Stimulated activated CD4-positive, alpha-beta T cell treated with anti-CD3 and anti-CD28 coated beads, Interleukin-4, amount 100 ng/mL, for 48 hours (primary cell): ENCODE measurements at regions not wholly inside any gene's neighbourhood (a gene's known extent, or its start where the extent isn't known, plus 50 kb on each side); places are given as distances from the start of the nearest gene placed in this dataset.

Experiments used
- DNase-seq, 2 donors: peaks; one replicate each; pipeline ENCODE4 v3.0.0-alpha.2; 2020; ENCODE audit warnings: low read depth in 2 of 2

DNA sequence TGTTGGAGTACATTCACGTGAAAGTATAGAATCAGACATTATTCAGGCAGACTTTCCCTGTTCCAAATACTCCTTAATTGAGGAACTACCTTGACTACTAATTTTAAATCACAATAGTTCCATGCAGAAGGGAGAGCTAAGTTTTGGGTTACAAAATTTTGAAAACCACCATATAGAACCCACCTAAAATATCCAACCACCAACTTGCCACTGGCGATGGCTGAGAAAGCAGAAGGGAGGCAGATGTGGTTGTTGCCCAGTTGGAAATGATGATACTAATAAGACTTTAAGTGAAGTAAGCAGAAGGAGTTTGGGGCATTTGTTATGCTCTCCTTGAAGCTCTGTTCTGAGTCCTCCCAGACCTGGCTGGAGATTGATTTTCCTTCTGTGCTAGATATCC lies 190.7 kb downstream of the HLX start:
- DNase-seq: no peak

DNA sequence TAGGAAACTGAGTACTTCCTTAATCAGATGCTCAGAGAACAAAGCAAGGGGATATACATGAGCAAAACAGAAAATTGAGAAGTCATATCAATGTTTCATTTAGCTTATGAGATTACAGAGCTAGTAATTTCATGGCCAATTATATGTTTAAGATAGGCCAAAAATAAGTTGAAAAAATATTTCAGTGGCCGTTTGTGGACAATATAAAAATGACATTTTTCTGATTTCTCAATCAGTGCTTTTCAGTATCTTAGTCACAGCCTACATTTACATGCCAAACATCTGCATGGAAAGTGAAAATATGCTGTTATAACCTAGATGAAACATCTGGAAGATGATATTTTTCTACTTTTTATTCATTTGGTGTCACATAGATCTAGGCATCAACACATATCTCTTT lies 192.5 kb downstream of the HLX start:
- no peak for DNase-seq

DNA sequence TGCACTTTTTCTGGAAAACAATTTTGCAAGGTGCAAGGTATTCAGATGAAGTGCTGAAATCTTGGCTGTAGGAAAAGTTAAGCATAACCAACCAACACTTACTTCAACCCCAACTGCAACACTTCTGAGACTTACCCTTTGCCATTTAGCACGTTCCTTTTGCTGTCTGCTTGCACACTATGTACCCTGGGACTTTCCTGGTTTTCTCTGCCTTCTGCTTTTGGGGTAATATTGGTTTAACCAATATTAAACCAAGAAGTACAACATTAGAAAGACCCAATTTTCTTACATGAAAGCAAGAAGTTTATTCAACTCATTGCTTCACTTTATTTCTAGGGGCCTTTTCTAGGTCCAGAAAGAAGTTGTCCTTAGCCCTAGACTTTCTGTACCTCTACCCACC lies 193.0 kb downstream of the HLX start:
- DNase-seq: no peak

DNA sequence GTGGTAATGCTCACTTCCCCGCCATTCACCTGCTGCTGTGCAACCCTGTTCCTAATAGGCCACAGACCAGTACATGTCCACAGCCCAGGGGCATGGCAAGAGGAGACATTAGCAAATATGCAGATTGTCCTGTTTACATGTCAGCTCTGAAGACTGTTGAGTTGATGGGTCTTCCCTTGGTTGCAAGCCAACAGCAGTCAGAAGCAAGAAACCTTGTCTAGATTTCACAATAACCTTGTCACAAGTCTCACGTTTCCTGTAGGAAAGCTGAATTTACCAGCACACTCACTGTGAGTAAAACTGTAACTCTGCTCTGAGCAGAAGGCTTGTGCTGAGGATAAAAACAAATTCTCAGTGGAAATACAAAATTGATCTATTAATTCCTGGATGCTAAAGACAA lies 195.1 kb downstream of the HLX start:
- no peak for DNase-seq

DNA sequence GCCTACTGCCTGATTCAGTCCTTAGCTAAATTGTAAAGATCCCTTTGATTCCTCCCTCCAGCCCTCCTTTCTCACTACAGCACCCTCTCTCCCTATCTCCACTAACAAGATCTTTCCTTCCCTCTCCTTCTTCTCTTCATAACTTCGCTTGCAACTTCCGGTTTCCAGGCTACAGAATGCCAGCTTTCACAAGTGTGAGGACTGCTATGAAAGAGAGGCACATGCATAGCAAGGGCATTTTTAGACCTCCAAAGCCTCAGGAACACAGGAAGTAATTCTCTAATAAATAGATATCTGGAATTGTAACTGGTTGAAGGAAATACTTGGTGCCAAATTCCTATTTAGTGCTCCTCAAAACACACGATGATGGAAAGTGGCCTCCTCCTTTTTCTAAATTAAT lies 196.7 kb downstream of the HLX start:
- no peak for DNase-seq

DNA sequence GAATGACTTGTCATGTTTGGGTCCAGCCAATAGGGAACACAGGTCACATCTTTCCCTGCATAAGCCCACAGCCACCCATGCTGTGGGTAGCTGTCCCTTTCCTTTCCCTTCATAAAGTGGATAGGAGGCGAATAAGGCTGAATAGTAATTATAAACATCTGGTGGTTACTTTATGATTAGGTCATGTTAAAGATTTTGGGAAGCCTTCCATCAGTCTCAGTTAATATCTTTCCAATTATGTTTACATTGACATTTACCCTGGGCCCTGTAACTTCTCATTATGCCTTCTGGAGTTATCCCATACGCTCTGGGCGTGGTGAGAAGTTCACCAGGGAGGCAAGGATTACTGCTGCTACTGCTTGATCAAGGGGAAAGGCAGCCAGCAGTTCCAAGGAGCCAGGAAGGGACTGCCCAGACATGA lies 197.2 kb downstream of the HLX start:
- no peak for DNase-seq

DNA sequence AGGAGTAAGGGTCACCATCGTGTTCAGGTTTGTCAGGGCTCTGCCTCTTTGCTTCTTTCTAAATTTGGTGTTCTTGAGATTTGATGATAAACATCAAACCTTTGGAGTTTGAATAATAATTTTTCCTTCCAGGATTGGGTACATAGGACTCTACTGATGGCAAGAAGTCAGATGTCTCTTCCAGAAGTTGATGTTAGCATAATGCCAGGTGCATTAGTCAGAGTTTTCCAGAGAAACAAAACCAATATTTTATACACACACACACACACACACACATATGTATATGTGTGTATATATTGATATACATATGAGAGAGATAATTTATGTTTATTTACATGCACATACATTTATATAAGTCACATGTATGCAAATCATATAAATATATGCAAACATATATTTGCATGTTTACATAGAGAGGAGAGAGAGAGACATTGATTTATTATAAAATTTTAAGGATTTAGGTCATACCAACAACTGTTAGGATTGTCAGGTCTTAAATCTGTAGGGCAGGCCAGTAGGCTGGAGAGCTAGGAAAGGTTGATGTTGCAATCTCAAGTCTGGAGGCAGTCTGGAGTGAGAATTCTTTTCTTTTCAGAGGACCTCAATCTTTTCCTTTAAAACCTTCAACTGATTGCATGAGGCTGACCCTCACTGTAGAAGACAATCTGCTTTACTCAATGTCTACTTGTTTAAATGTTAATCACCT lies 199.2 kb downstream of the HLX start:
- DNase-seq: no peak

DNA sequence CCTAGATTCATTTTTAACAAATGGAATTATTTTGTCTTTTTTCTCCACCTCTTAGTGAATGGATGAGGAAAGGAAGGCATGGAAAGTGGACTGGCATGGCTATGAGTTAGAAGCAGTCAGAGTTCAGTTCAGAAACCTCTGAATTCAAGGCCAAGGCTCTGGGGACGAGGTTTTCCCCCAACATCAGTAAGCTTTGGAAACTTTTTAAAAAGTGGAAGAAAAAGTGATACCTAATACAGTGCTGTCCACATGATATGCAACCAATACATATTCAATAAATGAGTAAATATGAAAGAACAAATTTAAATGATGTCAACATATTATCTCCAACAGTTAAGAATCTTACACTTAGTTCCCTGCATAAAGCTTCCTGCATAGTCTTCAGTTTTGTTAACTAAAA lies 204.7 kb downstream of the HLX start:
- no peak for DNase-seq

DNA sequence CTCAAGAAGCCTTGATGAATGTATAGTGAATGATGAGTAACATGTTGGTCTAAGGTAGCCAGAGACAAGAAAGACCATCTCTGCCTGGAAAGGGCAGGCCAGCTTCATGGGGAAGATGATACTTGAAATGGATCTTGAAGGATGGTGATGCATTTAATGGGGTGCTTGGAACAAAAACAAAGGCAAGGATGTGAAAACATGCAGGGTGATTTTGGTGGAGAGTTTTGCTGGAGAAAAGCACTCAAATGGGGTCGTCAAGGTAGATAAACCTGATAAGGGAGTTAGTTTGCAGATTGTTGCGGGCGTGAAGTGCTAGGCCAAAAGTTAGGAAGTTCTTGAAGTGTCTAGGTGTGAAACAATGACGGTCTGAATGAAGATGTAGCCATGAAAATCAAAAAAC lies 205.4 kb downstream of the HLX start:
- no peak for DNase-seq

DNA sequence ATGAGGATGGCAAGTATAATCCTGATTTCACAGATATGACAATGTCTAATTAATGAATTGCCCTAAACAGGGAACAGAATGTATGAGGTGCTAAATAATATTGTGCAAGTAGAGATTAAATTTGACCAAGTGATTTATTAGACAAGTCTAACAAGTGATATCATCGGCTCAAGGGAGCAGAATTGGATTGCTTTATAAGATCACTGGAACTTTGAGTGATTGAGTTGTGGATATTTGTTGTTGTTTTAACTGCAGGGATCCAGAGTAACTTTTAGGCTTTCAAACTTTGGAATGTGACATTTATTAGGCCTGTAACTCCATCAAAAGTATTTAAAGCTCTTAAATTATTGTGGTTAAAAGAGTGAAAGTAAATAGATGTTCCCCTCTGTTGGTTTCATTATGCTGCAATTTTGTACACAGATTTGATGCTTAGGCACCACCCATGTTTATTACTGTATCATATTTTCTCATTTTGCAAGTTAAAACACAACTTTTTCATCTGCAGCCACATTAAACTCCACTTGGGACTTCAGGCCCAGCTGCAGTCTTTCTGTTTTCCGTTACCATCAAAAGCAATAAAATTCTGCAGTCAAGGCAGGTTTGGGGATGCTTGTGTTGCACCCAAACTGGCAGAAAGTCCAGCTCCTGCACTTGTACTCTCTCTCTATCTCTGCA lies 206.6 kb downstream of the HLX start:
- DNase-seq: no peak

DNA sequence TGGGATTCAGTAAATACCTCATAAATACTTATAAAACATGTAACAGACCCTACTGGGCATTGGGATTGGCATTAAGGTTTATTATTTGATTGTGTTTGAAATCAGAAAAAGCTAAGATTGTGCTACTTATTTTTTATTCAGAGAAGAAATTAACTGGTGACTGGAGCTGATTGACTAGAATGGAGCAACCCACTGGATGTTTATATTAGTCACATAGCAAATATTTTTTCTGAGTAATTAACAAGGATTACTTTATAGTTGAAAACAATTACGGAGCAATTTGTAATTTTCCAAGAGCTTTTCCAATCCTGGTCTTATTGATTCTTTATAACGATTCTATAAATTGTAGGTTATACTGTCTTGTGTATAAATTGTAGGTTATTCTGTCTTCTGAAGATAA lies 208.7 kb downstream of the HLX start:
- no peak for DNase-seq

DNA sequence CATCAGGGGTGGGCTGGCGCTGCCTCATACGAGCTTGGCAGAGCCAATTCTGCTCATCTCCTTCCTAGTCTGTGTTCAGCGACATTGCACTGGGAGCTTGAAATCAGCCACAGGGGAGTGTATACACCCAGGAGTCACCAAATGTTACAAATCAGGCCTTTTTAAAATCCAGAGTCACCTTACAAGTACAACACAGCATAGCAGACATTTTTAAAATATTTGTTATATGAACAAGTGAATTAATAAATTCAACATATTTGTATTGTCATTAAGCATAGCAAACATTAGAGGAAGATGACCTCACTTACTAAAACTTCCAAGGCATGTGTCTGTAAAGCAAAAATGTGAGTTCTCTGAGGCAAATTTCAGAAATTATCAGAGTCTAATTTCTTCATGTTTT lies 210.0 kb downstream of the HLX start:
- no peak for DNase-seq

DNA sequence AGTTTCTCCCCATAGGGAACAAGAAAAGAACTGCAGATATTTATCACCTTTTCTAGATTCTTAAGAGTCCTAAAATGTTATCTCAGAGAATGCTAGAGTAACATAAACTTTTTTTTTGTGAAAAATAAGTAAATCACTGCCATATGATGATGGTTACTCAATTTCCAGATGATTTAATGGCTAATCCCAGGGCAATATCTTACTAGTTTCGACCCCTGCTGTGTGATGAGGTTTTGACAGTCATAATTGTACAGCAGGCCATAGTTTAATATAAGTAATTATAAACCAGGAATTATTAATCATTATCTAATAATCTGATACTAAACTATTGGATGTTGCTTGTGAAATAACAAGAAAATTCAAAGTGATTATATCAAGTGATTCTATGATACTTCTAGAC lies 210.6 kb downstream of the HLX start:
- DNase-seq: no peak

DNA sequence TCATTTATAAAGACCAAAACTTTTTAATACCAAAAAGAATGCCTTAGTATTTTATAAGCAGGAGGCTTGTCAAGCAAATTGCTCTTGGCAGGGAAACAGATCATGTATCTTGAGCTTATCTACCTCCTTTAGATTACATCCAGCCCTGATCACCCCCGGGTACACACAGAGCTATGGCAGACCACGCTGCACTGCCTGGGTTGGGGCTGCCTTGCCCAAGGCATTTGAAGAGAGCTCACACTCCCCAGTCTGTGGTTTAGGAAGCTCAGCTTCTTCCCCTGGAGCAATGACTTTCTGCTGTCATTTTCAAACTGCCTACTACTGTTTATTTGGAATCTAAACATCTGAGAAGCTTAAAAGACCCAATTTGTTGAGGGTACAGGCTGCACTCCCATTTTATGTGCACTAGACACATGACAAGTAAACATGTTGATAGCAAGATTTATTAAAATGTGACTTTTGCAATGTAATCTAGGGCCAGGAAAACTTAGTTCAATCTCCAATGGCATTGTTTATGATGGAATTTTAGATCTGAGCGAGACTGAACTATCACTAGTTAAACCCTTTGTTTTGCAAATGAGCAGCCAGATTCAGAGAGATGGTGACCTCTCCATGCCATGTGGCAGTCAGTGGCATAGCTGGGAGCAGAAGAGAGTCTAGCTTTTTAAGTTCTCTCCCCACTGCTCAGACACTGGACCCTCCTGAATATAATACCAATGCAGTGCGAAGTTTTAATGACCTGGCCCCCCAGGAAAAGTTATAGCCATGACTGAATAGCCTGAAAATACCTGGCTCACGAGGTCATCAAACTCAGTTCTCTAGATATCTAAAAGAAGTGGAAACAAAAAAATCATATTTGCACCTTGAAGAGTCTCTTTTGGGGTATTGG lies 214.9 kb downstream of the HLX start:
- DNase-seq: no peak

DNA sequence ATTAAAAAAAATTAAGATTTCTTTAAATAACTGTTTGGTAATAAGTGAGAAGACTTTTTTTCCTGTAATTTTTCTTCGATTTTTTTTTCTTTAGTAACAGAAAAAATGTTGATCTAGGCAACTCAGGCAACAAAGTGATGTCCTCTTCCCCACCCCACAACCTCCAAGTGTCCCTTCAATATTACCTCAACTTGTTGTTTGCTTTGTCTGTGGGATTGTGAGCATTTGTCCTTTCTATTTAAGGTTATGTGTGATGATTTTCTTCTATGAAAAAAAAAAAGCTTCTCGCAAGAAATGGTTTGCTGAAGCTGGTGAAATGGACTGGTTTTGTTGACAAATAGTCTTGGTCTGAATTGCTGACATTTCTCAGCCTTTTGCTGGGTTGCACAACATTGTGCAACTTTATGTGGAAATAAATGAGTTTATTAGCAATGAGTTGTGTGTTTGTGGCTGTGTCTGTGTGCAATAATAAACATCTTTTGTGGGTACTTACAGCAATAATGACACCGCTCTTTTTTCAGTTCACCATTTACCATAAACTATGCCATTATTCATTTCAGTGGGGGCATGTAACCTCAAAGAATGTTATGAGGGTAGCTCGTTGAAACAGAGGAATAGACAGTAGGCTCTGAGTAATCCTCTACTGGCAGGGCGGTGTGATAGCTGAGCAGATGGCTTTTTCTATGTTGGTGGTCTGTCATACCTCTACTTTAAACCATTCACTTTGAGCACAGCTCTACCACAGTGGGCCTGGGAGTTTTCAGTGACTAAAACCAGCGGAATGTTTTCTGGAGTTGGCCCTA lies 218.4 kb downstream of the HLX start:
- no peak for DNase-seq

DNA sequence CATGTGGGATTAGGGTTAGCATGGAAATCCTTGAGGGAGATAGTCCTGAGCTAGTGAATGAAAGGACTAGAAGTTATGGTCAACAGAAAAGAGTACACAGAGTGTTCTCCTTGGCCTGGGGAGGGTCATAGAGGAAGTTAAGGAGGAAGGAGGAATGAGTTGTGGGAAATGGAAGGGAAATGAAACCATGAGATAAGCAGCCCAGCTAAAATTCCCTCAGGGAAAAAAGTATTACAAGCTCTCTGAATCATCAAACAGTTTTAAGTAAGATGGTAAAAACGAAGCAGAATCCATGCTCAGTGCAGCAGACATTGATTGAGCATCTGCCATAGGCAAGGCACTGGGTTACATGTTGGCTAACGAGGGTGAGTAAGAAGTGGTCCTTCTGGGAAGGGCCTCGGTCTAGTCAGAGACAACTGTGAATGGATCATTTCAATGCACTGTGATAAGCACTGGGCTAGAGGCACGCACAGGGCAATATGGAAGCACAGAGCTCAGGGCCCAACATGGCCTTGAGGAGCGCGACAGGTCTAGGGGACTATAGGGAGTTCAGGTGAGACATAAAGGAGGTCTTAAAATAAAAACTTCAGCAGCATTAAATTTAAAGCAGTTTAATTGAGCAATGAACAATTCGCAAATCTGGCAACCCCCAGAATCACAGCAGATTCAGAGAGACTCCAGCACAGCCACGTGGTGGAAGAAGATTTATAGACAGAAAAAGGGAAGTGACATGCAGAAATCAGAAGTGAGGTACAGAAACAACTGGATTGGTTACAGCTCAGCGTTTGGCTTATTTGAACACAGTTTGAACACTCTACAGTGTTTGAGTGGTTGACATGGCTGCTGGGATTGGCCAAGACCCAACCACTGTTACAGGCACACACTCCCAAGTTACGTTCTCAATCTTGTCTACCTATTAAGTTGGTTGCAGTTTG lies 219.5 kb downstream of the HLX start:
- DNase-seq: no peak

DNA sequence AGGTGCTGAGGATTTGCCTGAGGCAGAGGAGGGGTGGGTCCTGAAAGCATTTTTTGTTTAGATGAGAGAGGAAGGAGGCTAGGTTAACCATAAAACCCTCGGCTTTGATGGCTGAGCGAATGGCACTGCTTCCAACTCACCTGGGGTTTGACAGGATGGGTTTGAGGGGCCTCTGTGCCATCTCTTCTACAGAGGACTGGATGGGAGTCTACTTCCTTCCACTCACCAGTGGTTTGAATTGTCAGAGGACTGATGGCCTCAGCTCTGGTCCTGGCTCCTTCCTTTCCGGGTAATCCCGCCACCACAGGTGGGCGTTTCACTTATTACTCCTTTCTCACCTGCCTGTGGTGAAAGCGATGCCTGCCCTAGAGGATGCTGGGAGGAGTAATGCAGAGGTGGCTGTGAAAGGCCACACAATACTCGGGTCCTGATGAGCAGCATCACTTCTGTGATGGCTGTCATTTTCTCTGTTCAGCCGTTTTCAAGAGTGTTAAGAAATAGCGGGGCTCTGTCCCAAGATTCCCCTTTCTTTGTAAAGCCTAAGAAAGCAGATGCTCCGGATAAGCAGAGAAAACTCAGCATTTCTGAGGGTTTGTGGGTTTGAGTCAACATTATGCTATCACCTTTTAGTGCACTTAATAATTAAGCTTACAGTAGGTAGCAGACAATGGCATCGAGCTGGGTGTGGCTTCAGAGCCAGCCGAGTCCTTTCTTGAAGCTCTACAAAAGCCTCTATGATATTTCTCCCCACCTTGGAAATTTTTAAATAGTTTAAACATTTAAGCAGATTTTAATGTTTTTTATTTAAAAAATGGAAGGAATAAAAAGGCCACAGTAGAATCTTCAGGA lies 220.7 kb downstream of the HLX start:
- peak in 1 of 2 donors; percentile 0 for DNase-seq

DNA sequence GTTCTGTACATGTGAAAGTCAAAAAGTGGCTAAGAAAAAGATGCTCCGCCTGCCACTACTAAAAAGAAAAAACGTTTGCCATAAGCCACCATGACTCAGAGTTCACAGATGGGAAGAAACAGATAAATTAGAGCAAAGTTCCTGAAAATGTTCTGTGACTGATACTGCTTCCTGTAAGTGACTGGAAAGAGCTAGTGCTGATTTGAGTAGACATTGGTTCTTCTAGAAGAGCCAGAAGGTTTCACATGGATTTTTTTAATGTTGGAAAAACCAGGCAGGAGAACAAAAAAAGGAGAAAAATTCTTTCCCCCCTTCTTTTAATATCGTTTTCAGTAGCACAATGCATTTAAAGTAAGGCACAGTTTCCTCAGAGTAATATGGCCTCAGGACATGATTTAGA lies 221.4 kb downstream of the HLX start:
- DNase-seq: no peak

DNA sequence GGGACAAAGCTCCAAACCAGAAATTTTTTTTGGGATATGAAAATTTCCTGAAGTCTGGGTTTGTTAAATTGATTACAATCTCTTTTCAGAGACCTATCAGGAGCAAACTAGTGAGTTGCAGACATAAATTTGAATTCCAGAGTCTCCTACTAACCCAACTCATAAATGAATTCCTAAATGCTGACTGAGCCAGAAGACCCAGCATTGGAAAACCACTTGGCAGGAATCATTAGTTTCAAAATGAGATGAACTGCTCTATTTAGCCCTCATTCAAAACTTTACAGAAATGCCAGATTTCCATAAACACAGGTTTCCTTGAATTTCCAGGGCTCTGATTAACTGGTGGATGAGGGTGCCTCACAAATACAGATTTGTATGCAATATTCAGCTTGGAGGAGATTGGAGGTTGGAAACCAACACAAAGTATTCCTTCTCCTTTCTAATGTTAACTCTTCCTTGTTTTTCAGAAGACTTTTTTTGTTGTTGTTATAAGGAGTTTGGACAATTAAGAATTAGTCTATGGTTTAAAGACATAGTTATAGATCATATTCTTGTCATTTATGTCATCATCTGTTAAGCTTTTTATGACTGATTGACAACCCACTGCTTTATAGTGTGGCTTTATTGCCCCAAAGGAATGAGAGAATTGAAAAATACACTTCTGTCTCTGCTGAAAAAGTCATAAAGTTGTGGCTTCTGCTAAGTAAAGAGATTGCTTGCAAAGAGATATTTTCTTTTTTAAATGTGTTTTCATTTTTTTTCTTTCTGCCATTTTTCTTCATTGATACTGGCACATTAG lies 222.8 kb downstream of the HLX start:
- no peak for DNase-seq
